GM06990 (cell line): ENCODE measurements at regions not wholly inside any gene's neighbourhood (a gene's known extent, or its start where the extent isn't known, plus 50 kb on each side); places are given as distances from the start of the nearest gene placed in this dataset.

Experiments used
- DNase-seq: peaks from one replicate; pipeline ENCODE4 v3.0.0-alpha.2; 2011; ENCODE audit not compliant: insufficient read length; ENCODE audit errors: extremely low read depth
- H3K27me3 ChIP-seq: replicated peaks from 2 replicates; pipeline ENCODE4 v1.6.0; 2011; ENCODE audit warnings: low read length; ENCODE audit not compliant: control insufficient read depth, insufficient read depth
- H3K36me3 ChIP-seq: 2 replicates; pipeline ENCODE4 v1.5.1; 2011; ENCODE audit warnings: low read length; ENCODE audit not compliant: control insufficient read depth, insufficient read depth
- H3K4me3 ChIP-seq: replicated peaks from 2 replicates; pipeline ENCODE4 v1.5.1; 2011; ENCODE audit warnings: low read depth, mild to moderate bottlenecking, control low read depth, low read length
- TF ChIP-seq, protein P1 (sequence below): IDR thresholded peaks from 2 replicates; pipeline ENCODE4 v1.5.1; 2011; ENCODE audit warnings: low read length, control low read depth, mild to moderate bottlenecking, inconsistent platforms; ENCODE audit not compliant: insufficient read depth, poor library complexity, severe bottlenecking

- H3K36me3 ChIP-seq = no peaks in the 10 kb centered on the region
- H3K4me3 ChIP-seq = no peak overlapping the region
- DNase-seq = no peak
- no peaks in the 10 kb centered on the region; the same call in none of the 2 replicates for H3K27me3 ChIP-seq
- TF ChIP-seq, protein P1, sequence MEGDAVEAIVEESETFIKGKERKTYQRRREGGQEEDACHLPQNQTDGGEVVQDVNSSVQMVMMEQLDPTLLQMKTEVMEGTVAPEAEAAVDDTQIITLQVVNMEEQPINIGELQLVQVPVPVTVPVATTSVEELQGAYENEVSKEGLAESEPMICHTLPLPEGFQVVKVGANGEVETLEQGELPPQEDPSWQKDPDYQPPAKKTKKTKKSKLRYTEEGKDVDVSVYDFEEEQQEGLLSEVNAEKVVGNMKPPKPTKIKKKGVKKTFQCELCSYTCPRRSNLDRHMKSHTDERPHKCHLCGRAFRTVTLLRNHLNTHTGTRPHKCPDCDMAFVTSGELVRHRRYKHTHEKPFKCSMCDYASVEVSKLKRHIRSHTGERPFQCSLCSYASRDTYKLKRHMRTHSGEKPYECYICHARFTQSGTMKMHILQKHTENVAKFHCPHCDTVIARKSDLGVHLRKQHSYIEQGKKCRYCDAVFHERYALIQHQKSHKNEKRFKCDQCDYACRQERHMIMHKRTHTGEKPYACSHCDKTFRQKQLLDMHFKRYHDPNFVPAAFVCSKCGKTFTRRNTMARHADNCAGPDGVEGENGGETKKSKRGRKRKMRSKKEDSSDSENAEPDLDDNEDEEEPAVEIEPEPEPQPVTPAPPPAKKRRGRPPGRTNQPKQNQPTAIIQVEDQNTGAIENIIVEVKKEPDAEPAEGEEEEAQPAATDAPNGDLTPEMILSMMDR = no peak
These were observed 457.9 kb upstream of the CCL2 start for GRCh38 chr17:33797181-33797580.

- DNase-seq = no peak
- H3K27me3 ChIP-seq = no peaks in the 10 kb centered on the region; the same call in none of the 2 replicates
- H3K4me3 ChIP-seq = no peak overlapping the region
- no peaks in the 10 kb centered on the region for H3K36me3 ChIP-seq
- TF ChIP-seq, protein P1 = no peak
These were observed 456.8 kb upstream of the CCL2 start for GRCh38 chr17:33798308-33798707.

DNA sequence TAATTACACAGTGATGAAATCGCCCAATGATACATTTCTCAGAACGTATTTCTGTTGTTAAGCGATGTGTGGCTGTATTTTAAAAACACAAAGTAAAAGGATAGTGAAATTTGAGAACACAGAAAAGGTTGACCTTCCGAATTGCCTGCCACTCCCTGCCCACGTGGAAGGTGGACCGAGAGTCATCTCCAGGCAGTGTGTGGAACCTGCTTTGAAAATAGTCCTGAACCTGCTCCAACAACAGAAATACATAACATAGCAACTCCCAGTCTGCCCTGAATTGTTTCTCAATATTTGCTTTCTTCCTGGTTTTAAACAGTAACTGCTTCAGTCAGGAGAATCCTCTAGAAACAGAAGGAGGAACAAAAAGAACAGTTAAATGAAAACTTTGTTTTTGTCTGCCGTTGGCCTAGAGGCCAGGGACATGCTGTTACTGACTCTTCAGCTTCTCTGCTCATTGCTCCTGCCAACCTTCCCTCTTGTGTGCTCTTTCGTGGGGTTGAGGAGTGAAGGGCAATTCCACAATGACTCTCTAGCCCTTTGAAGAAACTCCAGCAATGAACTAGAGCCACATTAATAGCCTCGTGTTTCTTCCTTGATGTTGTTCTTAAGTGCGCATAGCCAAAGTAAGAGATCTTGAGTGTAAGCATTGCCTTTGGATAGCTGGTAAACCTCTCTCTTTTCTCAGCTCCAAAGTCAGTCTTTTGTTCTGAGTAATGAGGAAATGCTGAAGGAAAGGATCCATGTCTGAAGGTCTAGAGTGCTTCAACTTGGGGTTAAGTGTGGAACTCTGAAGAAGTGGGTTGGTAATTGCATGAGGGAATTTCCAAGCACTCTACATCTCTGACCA, 452.5 kb upstream of the CCL2 start:
- H3K4me3 ChIP-seq = no peak overlapping the region
- no peak for DNase-seq
- TF ChIP-seq, protein P1 = no peak
- no peaks in the 10 kb centered on the region; the same call in none of the 2 replicates for H3K27me3 ChIP-seq
- H3K36me3 ChIP-seq = no peaks in the 10 kb centered on the region

GRCh38 chr17:33803199-33803685, 451.8 kb upstream of the CCL2 start:
- Histone ChIP-seq H3K36me3 (no peaks in the 10 kb centered on the region), H3K4me3 (no peak overlapping the region), H3K27me3 (no peaks in the 10 kb centered on the region; the same call in none of the 2 replicates)
- TF ChIP-seq, protein P1 = no peak
- no peak for DNase-seq

GRCh38 chr17:33803686-33804085, 451.4 kb upstream of the CCL2 start:
- Histone ChIP-seq H3K4me3 (no peak overlapping the region), H3K27me3 (no peaks in the 10 kb centered on the region; the same call in none of the 2 replicates), H3K36me3 (no peaks in the 10 kb centered on the region)
- DNase-seq = no peak
- TF ChIP-seq, protein P1 = no peak
